ENCODE measurements at regions not wholly inside any gene's neighbourhood (a gene's known extent, or its start where the extent isn't known, plus 50 kb on each side); places are given as distances from the start of the nearest gene placed in this dataset.

DNA sequence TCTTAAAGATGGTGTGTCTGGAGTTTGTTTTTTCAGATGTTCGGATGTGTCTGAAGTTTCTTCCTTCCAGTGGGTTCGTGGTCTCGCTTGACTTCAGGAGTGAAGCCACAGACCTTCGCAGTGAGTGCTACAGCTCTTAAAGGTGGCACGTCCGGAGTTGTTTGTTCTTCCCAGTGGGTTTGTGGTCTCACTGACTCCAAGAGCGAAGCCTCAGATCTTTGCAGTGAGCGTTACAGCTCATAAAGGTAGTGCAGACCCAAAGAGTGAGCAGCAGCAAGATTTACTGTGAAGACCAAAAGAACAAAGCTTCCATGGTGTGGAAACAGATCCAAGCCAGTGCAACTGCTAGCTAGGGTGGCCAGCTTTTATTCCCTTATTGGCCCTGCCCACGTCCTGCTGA, 1430.4 kb upstream of the B3GALT2 start:
- Histone ChIP-seq H3K9ac (ENCODE audit: low read length) (no peak overlapping the region), H3K18ac (ENCODE audit: low read length) (no peak overlapping the region), H2BK120ac (ENCODE audit: insufficient read depth, low read length, poor library complexity) (no peak overlapping the region), H3K79me2 (ENCODE audit: control insufficient read depth, insufficient read depth, low read length, poor library complexity) (no peaks in the 10 kb centered on the region), H3K27ac (ENCODE audit: low read depth, low read length) (no peak overlapping the region), H3K23ac (ENCODE audit: low read length) (no peak overlapping the region), H3K4ac (ENCODE audit: low read depth, low read length) (no peak overlapping the region), H3K36me3 (ENCODE audit: control insufficient read depth in 1 of 2, insufficient read depth in 2 of 2, low read length in 2 of 2) (no peaks in the 10 kb centered on the region), H3K4me2 (ENCODE audit: low read length) (no peak overlapping the region), H4K91ac (ENCODE audit: low read depth, low read length) (no peak overlapping the region), H2AFZ (ENCODE audit: insufficient read depth, low read length, poor library complexity) (no peak overlapping the region), H3K4me3 (ENCODE audit: low read depth, low read length) (no peak overlapping the region), H3K79me1 (ENCODE audit: low read length) (no peaks in the 10 kb centered on the region), H2BK5ac (ENCODE audit: low read depth, low read length, poor library complexity) (no peak overlapping the region), H2BK12ac (ENCODE audit: low read length) (no peak overlapping the region), H3K9me3 (ENCODE audit: insufficient read depth, low read depth, low read length) (no peaks in the 10 kb centered on the region), H3K4me1 (ENCODE audit: control insufficient read depth in 1 of 2, insufficient read depth in 2 of 2, low read length in 2 of 2) (no peaks in the 10 kb centered on the region), H2AK5ac (ENCODE audit: low read length) (no peak overlapping the region), H3K14ac (ENCODE audit: low read length) (no peak overlapping the region), H3K27me3 (ENCODE audit: insufficient read depth, low read length) (no peaks in the 10 kb centered on the region), H4K12ac (ENCODE audit: low read depth, low read length) (no peak overlapping the region), H4K8ac (ENCODE audit: low read depth, low read length) (no peak overlapping the region)
- WGBS (ENCODE audit: extremely low coverage, insufficient coverage, insufficient read length): no CpG with 5 or more reads among the region's 9 CpGs
- no peak for DNase-seq

DNA sequence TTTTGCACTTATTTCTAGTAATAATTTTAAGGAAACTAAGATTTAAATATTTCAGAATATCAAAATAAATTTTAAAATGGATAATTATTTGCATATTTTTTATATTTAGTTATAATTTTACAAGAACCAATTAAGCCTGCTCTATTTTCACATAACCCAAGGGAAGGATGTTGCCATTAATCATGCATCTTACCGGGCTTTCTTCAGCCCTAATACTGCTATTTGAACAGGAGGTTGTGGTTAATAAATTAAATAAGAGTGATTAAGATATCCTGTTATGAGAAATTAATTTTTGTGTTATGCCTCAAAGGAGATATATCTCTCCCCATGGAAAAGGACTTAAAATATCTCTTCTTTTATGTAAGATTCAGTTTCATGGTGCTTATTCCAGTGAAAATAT, 1415.8 kb upstream of the B3GALT2 start:
- no peak overlapping the region for H4K91ac ChIP-seq (ENCODE audit: low read depth, low read length)
- no peak for DNase-seq
- H2BK12ac ChIP-seq (ENCODE audit: low read length): no peak overlapping the region
- H4K12ac ChIP-seq (ENCODE audit: low read depth, low read length): no peak overlapping the region
- H3K27me3 ChIP-seq (ENCODE audit: insufficient read depth, low read length): no peaks in the 10 kb centered on the region
- no peak overlapping the region for H3K23ac ChIP-seq (ENCODE audit: low read length)
- H3K9me3 ChIP-seq (ENCODE audit: insufficient read depth, low read depth, low read length): no peaks in the 10 kb centered on the region
- no peak overlapping the region for H3K4me2 ChIP-seq (ENCODE audit: low read length)
- no peak overlapping the region for H2AK5ac ChIP-seq (ENCODE audit: low read length)
- no peaks in the 10 kb centered on the region for H3K36me3 ChIP-seq (ENCODE audit: control insufficient read depth in 1 of 2, insufficient read depth in 2 of 2, low read length in 2 of 2)
- no peak overlapping the region for H4K8ac ChIP-seq (ENCODE audit: low read depth, low read length)
- H2BK5ac ChIP-seq (ENCODE audit: low read depth, low read length, poor library complexity): no peak overlapping the region
- no peak overlapping the region for H3K14ac ChIP-seq (ENCODE audit: low read length)
- no peak overlapping the region for H2AFZ ChIP-seq (ENCODE audit: insufficient read depth, low read length, poor library complexity)
- H3K4me1 ChIP-seq (ENCODE audit: control insufficient read depth in 1 of 2, insufficient read depth in 2 of 2, low read length in 2 of 2): no peaks in the 10 kb centered on the region
- no peak overlapping the region for H3K27ac ChIP-seq (ENCODE audit: low read depth, low read length)
- no peak overlapping the region for H3K4me3 ChIP-seq (ENCODE audit: low read depth, low read length)
- WGBS (ENCODE audit: extremely low coverage, insufficient coverage, insufficient read length): no CpG with 5 or more reads among the region's 1 CpG
- H3K9ac ChIP-seq (ENCODE audit: low read length): no peak overlapping the region
- H2BK120ac ChIP-seq (ENCODE audit: insufficient read depth, low read length, poor library complexity): no peak overlapping the region
- H3K79me1 ChIP-seq (ENCODE audit: low read length): no peaks in the 10 kb centered on the region
- H3K18ac ChIP-seq (ENCODE audit: low read length): no peak overlapping the region
- no peaks in the 10 kb centered on the region for H3K79me2 ChIP-seq (ENCODE audit: control insufficient read depth, insufficient read depth, low read length, poor library complexity)
- H3K4ac ChIP-seq (ENCODE audit: low read depth, low read length): no peak overlapping the region

DNA sequence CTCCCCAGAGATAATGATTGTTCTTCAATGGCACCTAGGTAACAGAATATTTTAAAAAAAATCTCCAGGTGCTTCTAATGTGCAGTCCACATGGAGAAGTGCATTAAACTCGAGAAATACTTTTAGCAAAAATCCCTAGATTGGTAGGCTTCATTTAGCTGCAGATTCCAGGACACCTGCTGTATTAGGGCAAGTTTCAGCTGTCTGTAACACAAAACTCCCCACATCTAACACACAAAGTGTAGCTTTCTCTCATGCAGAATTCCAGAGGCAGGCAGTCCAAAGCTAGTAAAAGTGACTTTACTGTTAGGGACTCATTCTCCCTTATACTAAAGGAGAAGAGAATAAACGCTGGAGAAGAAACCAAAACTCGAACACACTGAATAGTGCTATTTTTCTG, 1414.3 kb upstream of the B3GALT2 start:
- no peaks in the 10 kb centered on the region for H3K79me2 ChIP-seq (ENCODE audit: control insufficient read depth, insufficient read depth, low read length, poor library complexity)
- H3K4me3 ChIP-seq (ENCODE audit: low read depth, low read length): no peak overlapping the region
- H2BK5ac ChIP-seq (ENCODE audit: low read depth, low read length, poor library complexity): no peak overlapping the region
- no peak overlapping the region for H2AFZ ChIP-seq (ENCODE audit: insufficient read depth, low read length, poor library complexity)
- H3K4me1 ChIP-seq (ENCODE audit: control insufficient read depth in 1 of 2, insufficient read depth in 2 of 2, low read length in 2 of 2): no peaks in the 10 kb centered on the region
- H2BK12ac ChIP-seq (ENCODE audit: low read length): no peak overlapping the region
- no peaks in the 10 kb centered on the region for H3K79me1 ChIP-seq (ENCODE audit: low read length)
- H2AK5ac ChIP-seq (ENCODE audit: low read length): no peak overlapping the region
- H3K4ac ChIP-seq (ENCODE audit: low read depth, low read length): no peak overlapping the region
- H3K27ac ChIP-seq (ENCODE audit: low read depth, low read length): no peak overlapping the region
- H3K23ac ChIP-seq (ENCODE audit: low read length): no peak overlapping the region
- H3K9ac ChIP-seq (ENCODE audit: low read length): no peak overlapping the region
- no peak overlapping the region for H3K14ac ChIP-seq (ENCODE audit: low read length)
- H3K9me3 ChIP-seq (ENCODE audit: insufficient read depth, low read depth, low read length): no peaks in the 10 kb centered on the region
- WGBS (ENCODE audit: extremely low coverage, insufficient coverage, insufficient read length): no CpG with 5 or more reads among the region's 3 CpGs
- H3K4me2 ChIP-seq (ENCODE audit: low read length): no peak overlapping the region
- no peak overlapping the region for H4K8ac ChIP-seq (ENCODE audit: low read depth, low read length)
- no peak overlapping the region for H2BK120ac ChIP-seq (ENCODE audit: insufficient read depth, low read length, poor library complexity)
- no peaks in the 10 kb centered on the region for H3K36me3 ChIP-seq (ENCODE audit: control insufficient read depth in 1 of 2, insufficient read depth in 2 of 2, low read length in 2 of 2)
- DNase-seq: no peak
- H4K91ac ChIP-seq (ENCODE audit: low read depth, low read length): no peak overlapping the region
- no peak overlapping the region for H4K12ac ChIP-seq (ENCODE audit: low read depth, low read length)
- no peaks in the 10 kb centered on the region for H3K27me3 ChIP-seq (ENCODE audit: insufficient read depth, low read length)
- H3K18ac ChIP-seq (ENCODE audit: low read length): no peak overlapping the region

DNA sequence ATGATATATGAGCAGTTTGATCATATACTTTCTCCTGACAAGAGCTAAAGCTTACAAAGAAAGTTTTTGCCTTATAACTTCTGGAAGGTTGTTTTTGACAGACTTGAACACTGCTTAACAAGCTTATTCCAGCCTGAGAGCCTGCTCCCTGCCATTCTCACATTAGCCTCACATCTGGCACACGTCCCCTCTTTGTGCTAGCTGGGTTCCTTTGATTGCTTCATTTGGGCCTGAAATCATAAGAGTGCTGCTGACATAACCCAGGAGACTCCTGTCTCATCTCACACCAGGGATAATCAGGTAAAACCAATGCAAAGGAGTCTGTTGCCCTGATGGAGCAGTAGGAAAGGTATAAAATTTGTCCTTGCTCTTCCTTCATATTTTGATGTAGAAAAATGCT, 1411.7 kb upstream of the B3GALT2 start:
- Histone ChIP-seq H2BK12ac (ENCODE audit: low read length) (no peak overlapping the region), H3K23ac (ENCODE audit: low read length) (no peak overlapping the region), H2AFZ (ENCODE audit: insufficient read depth, low read length, poor library complexity) (no peak overlapping the region), H3K14ac (ENCODE audit: low read length) (no peak overlapping the region), H3K9ac (ENCODE audit: low read length) (no peak overlapping the region), H3K4ac (ENCODE audit: low read depth, low read length) (no peak overlapping the region), H3K27ac (ENCODE audit: low read depth, low read length) (no peak overlapping the region), H3K18ac (ENCODE audit: low read length) (no peak overlapping the region), H3K4me3 (ENCODE audit: low read depth, low read length) (no peak overlapping the region), H3K79me1 (ENCODE audit: low read length) (no peaks in the 10 kb centered on the region), H3K4me1 (ENCODE audit: control insufficient read depth in 1 of 2, insufficient read depth in 2 of 2, low read length in 2 of 2) (no peaks in the 10 kb centered on the region), H2BK5ac (ENCODE audit: low read depth, low read length, poor library complexity) (no peak overlapping the region), H3K4me2 (ENCODE audit: low read length) (no peak overlapping the region), H4K12ac (ENCODE audit: low read depth, low read length) (no peak overlapping the region), H4K8ac (ENCODE audit: low read depth, low read length) (no peak overlapping the region), H4K91ac (ENCODE audit: low read depth, low read length) (no peak overlapping the region), H2BK120ac (ENCODE audit: insufficient read depth, low read length, poor library complexity) (no peak overlapping the region), H3K79me2 (ENCODE audit: control insufficient read depth, insufficient read depth, low read length, poor library complexity) (no peaks in the 10 kb centered on the region), H3K27me3 (ENCODE audit: insufficient read depth, low read length) (no peaks in the 10 kb centered on the region), H3K9me3 (ENCODE audit: insufficient read depth, low read depth, low read length) (no peaks in the 10 kb centered on the region), H2AK5ac (ENCODE audit: low read length) (no peak overlapping the region), H3K36me3 (ENCODE audit: control insufficient read depth in 1 of 2, insufficient read depth in 2 of 2, low read length in 2 of 2) (no peaks in the 10 kb centered on the region)
- no CpG with 5 or more reads among the region's 1 CpG for WGBS (ENCODE audit: extremely low coverage, insufficient coverage, insufficient read length)
- no peak for DNase-seq
